NCI-H460 (cell line): ENCODE measurements at regions not wholly inside any gene's neighbourhood (a gene's known extent, or its start where the extent isn't known, plus 50 kb on each side); places are given as distances from the start of the nearest gene placed in this dataset.
A peak's percentile ranks its signal among the peaks of the same experiment; 100 is the strongest.
"Not testable (repeated sequence)": the region's sequence is repeated elsewhere in the genome, so short reads cannot be mapped to it uniquely, and the experiment has no call there.

Experiments used
- DNase-seq: peaks from one replicate; pipeline ENCODE4 v3.0.0-alpha.2; 2016; ENCODE audit warnings: low read depth; ENCODE audit errors: extremely low read depth

GRCh38 chr11:106152013-106152412 is 74.6 kb downstream of the AASDHPPT start:
- no peak for DNase-seq

GRCh38 chr11:106152824-106153223 is 75.4 kb downstream of the AASDHPPT start:
- no peak for DNase-seq

- peak; percentile 17 for DNase-seq
These were observed 79.0 kb downstream of the AASDHPPT start for GRCh38 chr11:106156290-106156937.

GRCh38 chr11:106158406-106158805 is 80.9 kb downstream of the AASDHPPT start:
- no peak for DNase-seq

- DNase-seq = no peak
These were observed 82.4 kb downstream of the AASDHPPT start for GRCh38 chr11:106159836-106160235.

- no peak for DNase-seq
These were observed 83.0 kb downstream of the AASDHPPT start for GRCh38 chr11:106160494-106160893.

GRCh38 chr11:106161775-106162634 is 84.5 kb downstream of the AASDHPPT start:
- DNase-seq = no peak

GRCh38 chr11:106167085-106167484 is 89.6 kb downstream of the AASDHPPT start:
- DNase-seq = no peak

GRCh38 chr11:106172386-106172991 is 95.0 kb downstream of the AASDHPPT start:
- DNase-seq = no peak

GRCh38 chr11:106173291-106173690 is 95.8 kb downstream of the AASDHPPT start:
- DNase-seq = no peak

- not testable (repeated sequence) for DNase-seq
These were observed 96.5 kb downstream of the AASDHPPT start for GRCh38 chr11:106174003-106174402.

- no peak for DNase-seq
These were observed 99.4 kb downstream of the AASDHPPT start for GRCh38 chr11:106176817-106177216.

GRCh38 chr11:106177311-106177710 is 99.8 kb downstream of the AASDHPPT start:
- no peak for DNase-seq

- no peak for DNase-seq
These were observed 100.9 kb downstream of the AASDHPPT start for GRCh38 chr11:106178361-106178760.

GRCh38 chr11:106179048-106179447 is 101.6 kb downstream of the AASDHPPT start:
- no peak for DNase-seq

- DNase-seq = no peak
These were observed 109.2 kb downstream of the AASDHPPT start for GRCh38 chr11:106186630-106187029.

- no peak for DNase-seq
These were observed 110.5 kb downstream of the AASDHPPT start for GRCh38 chr11:106187860-106188456.

GRCh38 chr11:106193956-106194355 is 116.5 kb downstream of the AASDHPPT start:
- DNase-seq = no peak

- no peak for DNase-seq
These were observed 120.0 kb downstream of the AASDHPPT start for GRCh38 chr11:106197438-106197837.

- no peak for DNase-seq
These were observed 125.6 kb downstream of the AASDHPPT start for GRCh38 chr11:106202935-106203620.

GRCh38 chr11:106208760-106209159 is 131.3 kb downstream of the AASDHPPT start:
- DNase-seq = no peak
